Hepatocyte (in vitro differentiated cells): ENCODE measurements at regions not wholly inside any gene's neighbourhood (a gene's known extent, or its start where the extent isn't known, plus 50 kb on each side); places are given as distances from the start of the nearest gene placed in this dataset.

Experiments
- CTCF ChIP-seq: fragments of 200-600 bp; sonication (generic); IDR thresholded peaks from 2 replicates; pipeline ENCODE4 v1.5.1; 2016; ENCODE audit warnings: antibody characterized with exemption, mild to moderate bottlenecking; ENCODE audit not compliant: poor library complexity
- EZH2 ChIP-seq: fragments of 200-600 bp; sonication (generic); IDR thresholded peaks from 2 replicates; pipeline ENCODE4 v1.6.1; 2016; ENCODE audit warnings: antibody characterized with exemption, mild to moderate bottlenecking, borderline replicate concordance
- EZH2phosphoT487 ChIP-seq: fragments of 200-600 bp; sonication (generic); IDR thresholded peaks from one replicate; pipeline ENCODE4 v1.6.1; 2018; ENCODE audit warnings: antibody characterized with exemption, mild to moderate bottlenecking, low read depth, moderate library complexity; ENCODE audit not compliant: unreplicated experiment, severe bottlenecking

DNA sequence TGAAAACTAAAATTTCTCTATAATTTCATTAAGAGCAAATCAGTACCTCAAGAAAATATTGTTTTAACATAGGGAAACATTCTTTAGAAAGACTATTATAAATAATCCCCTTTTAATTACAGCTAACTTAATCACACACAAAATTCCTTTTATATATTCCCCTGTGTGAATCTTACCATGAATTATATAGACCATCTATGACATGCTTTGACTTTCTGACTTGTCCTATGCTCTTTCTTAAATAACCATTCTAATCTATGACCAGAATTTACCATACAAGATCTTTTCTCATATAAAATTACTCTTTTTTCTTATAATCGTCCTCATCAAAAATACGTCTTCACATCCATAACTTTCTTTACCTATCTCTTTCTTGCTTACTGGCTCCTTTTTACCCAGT is 824.2 kb upstream of the FAM98A start:
- TF ChIP-seq CTCF: no peak
- TF ChIP-seq EZH2phosphoT487: no peak
- no peak for TF ChIP-seq EZH2
